ENCODE measurements at regions not wholly inside any gene's neighbourhood (a gene's known extent, or its start where the extent isn't known, plus 50 kb on each side); places are given as distances from the start of the nearest gene placed in this dataset.

- no peak overlapping the region for H3K4me3 ChIP-seq (replicated peaks in 1 of 3; ENCODE audit: insufficient read depth in 1 of 3, low read depth in 1 of 3, low read length in 3 of 3)
- FAIRE-seq (no peak), DNase-seq (ENCODE audit: low read depth, low spot score) (no peak)
- BruUV-seq (replicated peaks), result no TSS peak
- H3K9me1 ChIP-seq (replicated peaks; ENCODE audit: control insufficient read depth, extremely low read depth, insufficient read depth, low read length), result no peaks in the 10 kb centered on the region
- no peak overlapping the region for H2AFZ ChIP-seq (ENCODE audit: low read depth, low read length)
- H3K4me2 ChIP-seq (ENCODE audit: insufficient read depth, low read length), result no peak overlapping the region
- dilution Hi-C loops (cut with MboI; ENCODE audit: extremely low pct_ligation_motif_present, low sequenced_read_pairs), result no loop called here
- POLR2A ChIA-PET, result no interaction called here
- H3K27me3 ChIP-seq (ENCODE audit: control insufficient read depth in 2 of 2, insufficient read depth in 2 of 2, low read length in 2 of 2), result no peaks in the 10 kb centered on the region
- H3K4me1 ChIP-seq (ENCODE audit: control insufficient read depth, extremely low read depth, insufficient read depth, low read length), result no peaks in the 10 kb centered on the region
- no peak overlapping the region for H3K27ac ChIP-seq (ENCODE audit: insufficient read depth, low read depth, low read length)
- CTCF ChIA-PET, result interaction anchor here (1.0 to 1.3 kb wide), 4 partner anchors 10 to 1532 kb away, joined by 3 to 6 read pairs (median 4); no protein-coding TSS in a partner anchor
- no peaks in the 10 kb centered on the region for H3K9me3 ChIP-seq (replicated peaks; ENCODE audit: control insufficient read depth, insufficient read depth, low read length)
- intact Hi-C loops (cut with micrococcal nuclease), result loop anchor here (10.0 kb wide), 1 partner anchor 298 kb away; no protein-coding TSS in a partner anchor
- H3K9ac ChIP-seq (replicated peaks; ENCODE audit: extremely low read depth, insufficient read depth, low read length), result no peak overlapping the region
- H3K79me2 ChIP-seq (ENCODE audit: control insufficient read depth, insufficient read depth, low read length), result no peaks in the 10 kb centered on the region
- H3K36me3 ChIP-seq (ENCODE audit: control insufficient read depth in 2 of 2, extremely low read depth in 1 of 2, insufficient read depth in 2 of 2, low read length in 2 of 2), result no peaks in the 10 kb centered on the region
- no peaks in the 10 kb centered on the region for H4K20me1 ChIP-seq (replicated peaks; ENCODE audit: control insufficient read depth, extremely low read depth, insufficient read depth, low read length)
- TF ChIP-seq CTCF (IDR thresholded peaks at IDR 0.05; ENCODE audit: extremely low read depth in 1 of 2, insufficient read depth in 1 of 2, low read depth in 1 of 2, low read length in 2 of 2) (no peak), POLR2A (IDR thresholded peaks at IDR 0.05; ENCODE audit: low read depth, low read length) (no peak), JUN (IDR thresholded peaks at IDR 0.05; ENCODE audit: borderline replicate concordance, insufficient read depth, insufficient read length, low read depth) (no peak), EZH2 (IDR thresholded peaks at IDR 0.05; ENCODE audit: borderline replicate concordance, low read depth, low read length, severe bottlenecking) (no peak), GATA2 (IDR thresholded peaks at IDR 0.05; ENCODE audit: insufficient read depth, insufficient read length, low read depth, low read length) (no peak), POLR2AphosphoS5 (IDR thresholded peaks at IDR 0.05; ENCODE audit: insufficient read depth, low read depth, low read length) (no peak), MAX (IDR thresholded peaks at IDR 0.05; ENCODE audit: insufficient read depth, insufficient read length) (no peak), MYC (IDR thresholded peaks at IDR 0.05; ENCODE audit: low read depth, low read length) (no peak), FOS (IDR thresholded peaks at IDR 0.05; ENCODE audit: borderline replicate concordance, insufficient read depth, low read length) (no peak)
Measured at GRCh38 chr5:125202353-125202752, 455.9 kb upstream of the ZNF608 start.

Data from endothelial cell of umbilical vein (primary cell).